ENCODE measurements at regions not wholly inside any gene's neighbourhood (a gene's known extent, or its start where the extent isn't known, plus 50 kb on each side); places are given as distances from the start of the nearest gene placed in this dataset.

GRCh38 chr6:115708850-115709249 lies 351.8 kb downstream of the FRK start:
- POLR2A ChIA-PET (ENCODE audit: partially characterized antibody), result no interaction called here
- FAIRE-seq, result no peak
- CTCF ChIA-PET (ENCODE audit: partially characterized antibody), result interaction anchor here (0.5 to 1.2 kb wide), 3 partner anchors 20 to 388 kb away, joined by 3 to 4 read pairs (median 4); no protein-coding TSS in a partner anchor

More at GRCh38 chr6:115708850-115709249, 351.8 kb downstream of the FRK start:
- H3K4ac ChIP-seq (replicated peaks; ENCODE audit: insufficient read length, low read depth, low read length), result no peak overlapping the region
- H2BK12ac ChIP-seq (ENCODE audit: low read depth, low read length), result no peak overlapping the region
- no peak overlapping the region for H2BK120ac ChIP-seq (replicated peaks; ENCODE audit: low read depth, low read length)
- H3K4me1 ChIP-seq (replicated peaks in 1 of 4; ENCODE audit: control insufficient read depth in 3 of 4, insufficient read depth in 4 of 4, low read length in 3 of 4), result no peaks in the 10 kb centered on the region
- H3K36me3 ChIP-seq (ENCODE audit: control insufficient read depth in 2 of 4, insufficient read depth in 4 of 4, low read length in 3 of 4), result no peaks in the 10 kb centered on the region
- H3K14ac ChIP-seq (ENCODE audit: insufficient read length), result no peak overlapping the region
- H4K91ac ChIP-seq (replicated peaks; ENCODE audit: insufficient read length, low read length), result no peak overlapping the region
- H3K27ac ChIP-seq (ENCODE audit: low read depth, low read length), result no peak overlapping the region
- no peak overlapping the region for H2AFZ ChIP-seq (ENCODE audit: low read length)
- H3K23me2 ChIP-seq (ENCODE audit: low read depth, low read length), result no peaks in the 10 kb centered on the region
- no peaks in the 10 kb centered on the region for H3K79me2 ChIP-seq (ENCODE audit: control insufficient read depth in 1 of 2, insufficient read depth in 2 of 2, low read length in 2 of 2)
- H4K8ac ChIP-seq (ENCODE audit: extremely low read depth, insufficient read depth, low read length), result no peak overlapping the region
- no peaks in the 10 kb centered on the region for H4K20me1 ChIP-seq (replicated peaks in 1 of 2; ENCODE audit: control insufficient read depth in 1 of 2, insufficient read depth in 2 of 2, low read length in 2 of 2)
- H2BK5ac ChIP-seq (ENCODE audit: low read depth, low read length), result no peak overlapping the region
- H3K4me3 ChIP-seq (ENCODE audit: extremely low read depth in 1 of 4, insufficient read depth in 2 of 4, low read depth in 3 of 4, low read length in 4 of 4), result no peak overlapping the region
- no peaks in the 10 kb centered on the region for H3K9me3 ChIP-seq (ENCODE audit: insufficient read depth in 2 of 2, low read depth in 1 of 2, low read length in 1 of 2)
- H4K5ac ChIP-seq (ENCODE audit: insufficient read length, low read depth, low read length), result no peak overlapping the region
- 69% methylated on average over 2 of the region's 2 CpGs; no CpG with 5 or more reads in 1 of the 2 experiments for WGBS, 2 experiments (ENCODE audit: extremely low coverage in 1 of 2, insufficient coverage in 1 of 2, insufficient read length in 1 of 2, insufficient replicate concordance in 2 of 2, low coverage in 1 of 2, low lambda C conversion rate in 2 of 2, missing lambda C conversion rate in 1 of 2)
- H2AK5ac ChIP-seq (ENCODE audit: low read depth, low read length), result no peak overlapping the region
- H3K56ac ChIP-seq (replicated peaks; ENCODE audit: insufficient read length, low read depth, low read length), result no peak overlapping the region
- no peak for DNase-seq (ENCODE audit: low read depth in 1 of 2, low spot score in 2 of 2)
- H2BK20ac ChIP-seq (ENCODE audit: low read length), result no peak overlapping the region
- no peak overlapping the region for H3K9ac ChIP-seq (replicated peaks in 1 of 4; ENCODE audit: extremely low read depth in 1 of 4, low read depth in 3 of 4, low read length in 3 of 4)
- no peaks in the 10 kb centered on the region for H3K27me3 ChIP-seq (replicated peaks in 1 of 4; ENCODE audit: control insufficient read depth in 3 of 4, extremely low read depth in 1 of 4, insufficient read depth in 3 of 4, low read length in 3 of 4)
- no peak for TF ChIP-seq CEBPB (IDR thresholded peaks at IDR 0.05; ENCODE audit: low read depth, low read length)
- no peak for TF ChIP-seq SP2 (IDR thresholded peaks at IDR 0.05; ENCODE audit: low read length)
- TF ChIP-seq EGR1 (IDR thresholded peaks at IDR 0.05; ENCODE audit: borderline replicate concordance, low read depth, low read length), result no peak
- TF ChIP-seq TEAD4 (IDR thresholded peaks at IDR 0.05; ENCODE audit: low read depth, low read length), result no peak
- no peak for TF ChIP-seq MAFK (IDR thresholded peaks at IDR 0.05; ENCODE audit: low read depth, low read length)
- no peak for TF ChIP-seq KDM5A (IDR thresholded peaks at IDR 0.05; ENCODE audit: low read length)
- no peak for TF ChIP-seq SP4 (IDR thresholded peaks at IDR 0.05; ENCODE audit: low read length)
- no peak overlapping the region for H3K18ac ChIP-seq (ENCODE audit: extremely low read depth, low read length)
- no peak overlapping the region for H2BK15ac ChIP-seq (ENCODE audit: low read length)
- no peak overlapping the region for H3K23ac ChIP-seq (ENCODE audit: insufficient read length)
- no peak overlapping the region for H3K4me2 ChIP-seq (ENCODE audit: insufficient read depth in 1 of 2, low read depth in 2 of 2, low read length in 2 of 2)
- H3K79me1 ChIP-seq (ENCODE audit: low read depth, low read length), result no peaks in the 10 kb centered on the region
